ENCODE measurements at regions not wholly inside any gene's neighbourhood (a gene's known extent, or its start where the extent isn't known, plus 50 kb on each side); places are given as distances from the start of the nearest gene placed in this dataset.
"Not testable (repeated sequence)": the region's sequence is repeated elsewhere in the genome, so short reads cannot be mapped to it uniquely, and the experiment has no call there.

GRCh38 chr18:66252703-66253102 is 351.2 kb downstream of the CDH19 start:
- H3K9me2 ChIP-seq (replicated peaks; ENCODE audit: insufficient read depth, low read length), result no peaks in the 10 kb centered on the region
- no peaks in the 10 kb centered on the region for H3K9me3 ChIP-seq (ENCODE audit: insufficient read depth, low read length)
- H3K36me3 ChIP-seq (ENCODE audit: low read length), result no peaks in the 10 kb centered on the region
- no peaks in the 10 kb centered on the region for H4K20me1 ChIP-seq (ENCODE audit: low read depth, low read length)
- no peak overlapping the region for H2AFZ ChIP-seq (ENCODE audit: low read depth, low read length, severe bottlenecking)
- TF ChIP-seq EZH2phosphoT487 (conservative IDR thresholded peaks at IDR 0.05; ENCODE audit: low read length), result no peak
- no peak for TF ChIP-seq CTCF (IDR thresholded peaks at IDR 0.05; ENCODE audit: insufficient read depth, low read length, poor library complexity, severe bottlenecking)
- no peaks in the 10 kb centered on the region for H3K27me3 ChIP-seq (ENCODE audit: low read length)
- no peak overlapping the region for H3K4me3 ChIP-seq (ENCODE audit: insufficient read depth, low read length, poor library complexity, severe bottlenecking)
- H3K4me2 ChIP-seq (ENCODE audit: low read depth, low read length, poor library complexity, severe bottlenecking), result no peak overlapping the region
- H3K9ac ChIP-seq (ENCODE audit: low read length), result no peak overlapping the region
- H3K79me2 ChIP-seq (ENCODE audit: insufficient read depth, low read length), result no peaks in the 10 kb centered on the region
- no peak overlapping the region for H3K27ac ChIP-seq (ENCODE audit: low read depth, low read length)
- H3F3A ChIP-seq (ENCODE audit: insufficient read depth), result no peaks in the 10 kb centered on the region

- no peak overlapping the region for H3K4me2 ChIP-seq (ENCODE audit: low read depth, low read length, poor library complexity, severe bottlenecking)
- no peaks in the 10 kb centered on the region for H3K9me3 ChIP-seq (ENCODE audit: insufficient read depth, low read length)
- H3K27me3 ChIP-seq (ENCODE audit: low read length), result no peaks in the 10 kb centered on the region
- no peak overlapping the region for H3K9ac ChIP-seq (ENCODE audit: low read length)
- H3K9me2 ChIP-seq (replicated peaks; ENCODE audit: insufficient read depth, low read length), result no peaks in the 10 kb centered on the region
- H2AFZ ChIP-seq (ENCODE audit: low read depth, low read length, severe bottlenecking), result no peak overlapping the region
- TF ChIP-seq CTCF (IDR thresholded peaks at IDR 0.05; ENCODE audit: insufficient read depth, low read length, poor library complexity, severe bottlenecking), result no peak
- no peak for TF ChIP-seq EZH2phosphoT487 (conservative IDR thresholded peaks at IDR 0.05; ENCODE audit: low read length)
- H3K4me3 ChIP-seq (ENCODE audit: insufficient read depth, low read length, poor library complexity, severe bottlenecking), result no peak overlapping the region
- no peaks in the 10 kb centered on the region for H3K36me3 ChIP-seq (ENCODE audit: low read length)
- no peaks in the 10 kb centered on the region for H4K20me1 ChIP-seq (ENCODE audit: low read depth, low read length)
- H3K27ac ChIP-seq (ENCODE audit: low read depth, low read length), result no peak overlapping the region
- no peaks in the 10 kb centered on the region for H3F3A ChIP-seq (ENCODE audit: insufficient read depth)
- no peaks in the 10 kb centered on the region for H3K79me2 ChIP-seq (ENCODE audit: insufficient read depth, low read length)
Observed at GRCh38 chr18:66235206-66235605, 368.7 kb downstream of the CDH19 start.

- Histone ChIP-seq H3K27ac (ENCODE audit: low read depth, low read length) (no peak overlapping the region), H3K9ac (ENCODE audit: low read length) (no peak overlapping the region), H3K36me3 (ENCODE audit: low read length) (no peaks in the 10 kb centered on the region), H3K9me3 (ENCODE audit: insufficient read depth, low read length) (no peaks in the 10 kb centered on the region), H3K9me2 (replicated peaks; ENCODE audit: insufficient read depth, low read length) (no peaks in the 10 kb centered on the region), H2AFZ (ENCODE audit: low read depth, low read length, severe bottlenecking) (no peak overlapping the region), H3K79me2 (ENCODE audit: insufficient read depth, low read length) (no peaks in the 10 kb centered on the region), H3K4me3 (ENCODE audit: insufficient read depth, low read length, poor library complexity, severe bottlenecking) (no peak overlapping the region), H3K4me2 (ENCODE audit: low read depth, low read length, poor library complexity, severe bottlenecking) (no peak overlapping the region), H3K27me3 (ENCODE audit: low read length) (no peaks in the 10 kb centered on the region), H3F3A (ENCODE audit: insufficient read depth) (no peaks in the 10 kb centered on the region), H4K20me1 (ENCODE audit: low read depth, low read length) (no peaks in the 10 kb centered on the region)
- TF ChIP-seq EZH2phosphoT487 (conservative IDR thresholded peaks at IDR 0.05; ENCODE audit: low read length), result no peak
- TF ChIP-seq CTCF (IDR thresholded peaks at IDR 0.05; ENCODE audit: insufficient read depth, low read length, poor library complexity, severe bottlenecking), result no peak
Observed at GRCh38 chr18:66226782-66227181, 377.1 kb downstream of the CDH19 start.

- not testable (repeated sequence) for H3K4me2 ChIP-seq (ENCODE audit: low read depth, low read length, poor library complexity, severe bottlenecking); H3K9me3 ChIP-seq (ENCODE audit: insufficient read depth, low read length); H3K27ac ChIP-seq (ENCODE audit: low read depth, low read length); H2AFZ ChIP-seq (ENCODE audit: low read depth, low read length, severe bottlenecking); H3K9me2 ChIP-seq (replicated peaks; ENCODE audit: insufficient read depth, low read length); H3K27me3 ChIP-seq (ENCODE audit: low read length); H3K9ac ChIP-seq (ENCODE audit: low read length); H3K4me3 ChIP-seq (ENCODE audit: insufficient read depth, low read length, poor library complexity, severe bottlenecking); H3K36me3 ChIP-seq (ENCODE audit: low read length); H3K79me2 ChIP-seq (ENCODE audit: insufficient read depth, low read length); H4K20me1 ChIP-seq (ENCODE audit: low read depth, low read length); H3F3A ChIP-seq (ENCODE audit: insufficient read depth)
Observed at GRCh38 chr18:66223317-66223716, 380.6 kb downstream of the CDH19 start.
